Neural cell (in vitro differentiated cells): ENCODE measurements at regions not wholly inside any gene's neighbourhood (a gene's known extent, or its start where the extent isn't known, plus 50 kb on each side); places are given as distances from the start of the nearest gene placed in this dataset.

Experiments used
- CTCF ChIP-seq: fragments of 450-650 bp; IDR thresholded peaks from 2 replicates; pipeline ENCODE4 v1.5.1; 2014; ENCODE audit warnings: antibody characterized with exemption, mild to moderate bottlenecking, moderate library complexity; ENCODE audit not compliant: poor library complexity, severe bottlenecking
- EP300 ChIP-seq: fragments of 450-650 bp; conservative IDR thresholded peaks from 2 replicates; pipeline ENCODE4 v1.6.1; 2014; ENCODE audit warnings: antibody characterized with exemption, mild to moderate bottlenecking, moderate library complexity; ENCODE audit not compliant: poor library complexity, severe bottlenecking
- EZH2 ChIP-seq: fragments of 200-600, 300-800 bp; shearing (Covaris generic), sonication (generic); IDR thresholded peaks from 2 replicates; pipeline ENCODE4 v1.6.1; 2014; ENCODE audit warnings: antibody characterized with exemption, low read length, borderline replicate concordance, mild to moderate bottlenecking; ENCODE audit not compliant: insufficient read depth, poor library complexity, severe bottlenecking
- MXI1 ChIP-seq: fragments of 450-650 bp; conservative IDR thresholded peaks from 2 replicates; pipeline ENCODE4 v1.6.1; 2014; ENCODE audit warnings: antibody characterized with exemption, mild to moderate bottlenecking; ENCODE audit not compliant: poor library complexity, severe bottlenecking
- POLR2AphosphoS5 ChIP-seq: IDR thresholded peaks from 2 replicates; pipeline ENCODE4 v1.6.1; 2012
- RAD21 ChIP-seq: fragments of 450-650 bp; conservative IDR thresholded peaks from 2 replicates; pipeline ENCODE4 v1.6.1; 2014; ENCODE audit warnings: antibody characterized with exemption, mild to moderate bottlenecking, moderate library complexity
- REST ChIP-seq: IDR thresholded peaks from 2 replicates; pipeline ENCODE4 v1.6.1; 2012; ENCODE audit warnings: borderline replicate concordance
- SMC3 ChIP-seq: fragments of 450-650 bp; conservative IDR thresholded peaks from 2 replicates; pipeline ENCODE4 v1.6.1; 2014; ENCODE audit warnings: antibody characterized with exemption, mild to moderate bottlenecking, moderate library complexity; ENCODE audit not compliant: poor library complexity
- TAF1 ChIP-seq: IDR thresholded peaks from 2 replicates; pipeline ENCODE4 v1.6.1; 2012; ENCODE audit warnings: low read depth

DNA sequence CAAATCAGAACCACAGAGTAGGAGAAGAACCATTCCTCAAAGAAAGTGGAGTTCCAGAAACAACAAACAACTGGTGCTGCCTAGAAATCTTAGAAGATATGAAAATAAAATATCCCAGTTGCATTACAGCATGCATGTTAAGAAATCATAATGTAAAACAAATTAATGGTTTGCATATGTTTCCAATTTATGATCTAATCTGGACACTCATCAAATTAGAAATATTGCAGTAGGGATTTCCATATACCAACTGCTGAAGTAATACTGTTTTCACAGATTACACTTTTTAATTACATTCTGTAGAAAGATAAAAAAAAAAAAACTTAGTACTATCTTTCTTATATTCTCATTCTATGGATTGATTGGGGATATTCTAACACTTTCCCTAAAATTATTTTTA lies 1034.6 kb upstream of the C9orf72 start:
- TF ChIP-seq CTCF (no peak), POLR2AphosphoS5 (no peak), EZH2 (no peak), TAF1 (no peak), EP300 (no peak), RAD21 (no peak), REST (no peak), SMC3 (no peak), MXI1 (no peak)
